OCI-LY1 (cell line): ENCODE measurements at regions not wholly inside any gene's neighbourhood (a gene's known extent, or its start where the extent isn't known, plus 50 kb on each side); places are given as distances from the start of the nearest gene placed in this dataset.

ENCODE experiments used
- EZH2 ChIP-seq: fragments of 200-600 bp; sonication (generic), shearing (Covaris generic); IDR thresholded peaks from 2 replicates; pipeline ENCODE4 v1.8.0; 2017; ENCODE audit warnings: borderline replicate concordance, mixed run types, mild to moderate bottlenecking, antibody characterized with exemption, low read length, moderate library complexity, mixed read lengths
- TF ChIP-seq, protein P1 (sequence below): fragments of 200-600 bp; sonication (generic), shearing (Covaris generic); IDR thresholded peaks from 2 replicates; pipeline ENCODE4 v1.5.1; 2017; ENCODE audit warnings: mild to moderate bottlenecking, antibody characterized with exemption, low read length, moderate library complexity, mixed read lengths

DNA sequence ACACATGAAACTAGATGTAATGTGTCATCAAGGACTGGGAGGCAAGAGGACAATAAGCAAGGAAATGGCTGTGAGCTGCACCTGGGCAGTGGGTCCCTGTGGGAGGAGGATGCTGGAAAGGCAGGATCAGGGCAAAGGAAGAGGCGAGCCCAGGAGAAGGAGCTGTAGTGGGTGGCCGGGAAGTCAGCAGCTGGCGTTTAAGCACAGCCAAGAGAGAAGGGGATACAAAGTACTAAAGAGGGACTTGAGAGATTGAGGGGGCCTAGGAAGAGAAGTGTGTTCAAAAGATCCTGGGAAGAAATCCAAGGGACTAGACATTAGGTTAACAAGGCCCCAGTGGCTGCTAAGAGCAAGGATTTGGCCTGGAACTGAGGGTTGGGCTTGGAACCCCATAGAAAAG is 188.5 kb upstream of the SLC24A5 start:
- TF ChIP-seq, protein P1, sequence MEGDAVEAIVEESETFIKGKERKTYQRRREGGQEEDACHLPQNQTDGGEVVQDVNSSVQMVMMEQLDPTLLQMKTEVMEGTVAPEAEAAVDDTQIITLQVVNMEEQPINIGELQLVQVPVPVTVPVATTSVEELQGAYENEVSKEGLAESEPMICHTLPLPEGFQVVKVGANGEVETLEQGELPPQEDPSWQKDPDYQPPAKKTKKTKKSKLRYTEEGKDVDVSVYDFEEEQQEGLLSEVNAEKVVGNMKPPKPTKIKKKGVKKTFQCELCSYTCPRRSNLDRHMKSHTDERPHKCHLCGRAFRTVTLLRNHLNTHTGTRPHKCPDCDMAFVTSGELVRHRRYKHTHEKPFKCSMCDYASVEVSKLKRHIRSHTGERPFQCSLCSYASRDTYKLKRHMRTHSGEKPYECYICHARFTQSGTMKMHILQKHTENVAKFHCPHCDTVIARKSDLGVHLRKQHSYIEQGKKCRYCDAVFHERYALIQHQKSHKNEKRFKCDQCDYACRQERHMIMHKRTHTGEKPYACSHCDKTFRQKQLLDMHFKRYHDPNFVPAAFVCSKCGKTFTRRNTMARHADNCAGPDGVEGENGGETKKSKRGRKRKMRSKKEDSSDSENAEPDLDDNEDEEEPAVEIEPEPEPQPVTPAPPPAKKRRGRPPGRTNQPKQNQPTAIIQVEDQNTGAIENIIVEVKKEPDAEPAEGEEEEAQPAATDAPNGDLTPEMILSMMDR = no peak
- no peak for TF ChIP-seq EZH2
